HG02588 (cell line): ENCODE measurements at regions not wholly inside any gene's neighbourhood (a gene's known extent, or its start where the extent isn't known, plus 50 kb on each side); places are given as distances from the start of the nearest gene placed in this dataset.

Source experiments
- ATAC-seq: cut with Tn5 transposase; IDR thresholded peaks from one replicate; pipeline ENCODE4 v1.9.1; 2021; ENCODE audit warnings: mild to moderate bottlenecking, moderate library complexity; ENCODE audit not compliant: unreplicated experiment

DNA sequence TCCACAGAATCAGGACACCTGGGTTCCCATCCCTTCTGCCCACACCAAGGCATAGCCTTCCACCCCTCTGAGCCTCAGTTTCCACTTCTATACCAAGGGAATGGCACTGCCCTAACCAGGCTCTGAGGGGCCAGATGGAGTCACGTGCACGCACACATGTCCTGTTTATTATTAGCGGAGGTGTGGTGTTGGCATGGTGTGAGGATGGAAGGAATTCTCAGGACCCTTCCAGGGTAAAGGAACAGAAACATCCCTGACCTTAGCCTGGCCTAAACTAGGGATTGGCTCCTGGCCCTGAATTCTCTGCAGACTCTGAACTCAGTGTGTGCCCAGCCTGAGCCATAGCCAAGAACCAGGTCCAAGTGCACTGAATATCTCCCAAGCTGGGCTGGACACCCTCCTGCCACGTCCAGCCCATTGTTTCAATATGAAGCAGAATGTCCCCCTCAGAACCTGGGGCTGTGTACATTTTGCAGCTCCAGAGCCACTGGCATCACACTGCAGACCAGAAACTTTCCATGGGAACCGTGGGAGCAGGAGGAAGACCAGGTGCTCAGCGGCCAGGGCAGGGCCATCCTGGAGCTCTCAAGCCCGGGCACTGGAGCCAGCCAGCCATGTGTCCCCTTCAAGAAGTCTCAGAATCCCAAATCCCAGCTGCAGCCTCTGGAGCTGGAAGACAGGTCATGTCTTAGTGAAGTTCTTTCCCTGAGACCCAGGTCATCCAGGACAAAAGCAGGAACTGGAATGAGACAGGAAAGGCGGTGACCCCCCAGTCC is 208.4 kb downstream of the ANKRD60 start:
- ATAC-seq = no peak

GRCh38 chr20:58019027-58019849 is 209.2 kb downstream of the ANKRD60 start:
- ATAC-seq = no peak

GRCh38 chr20:58018590-58018989 is 209.9 kb downstream of the ANKRD60 start:
- no peak for ATAC-seq

GRCh38 chr20:58017970-58018530 is 210.4 kb downstream of the ANKRD60 start:
- no peak for ATAC-seq

- ATAC-seq = no peak
Measured at GRCh38 chr20:58017231-58017969, 211.1 kb downstream of the ANKRD60 start.

DNA sequence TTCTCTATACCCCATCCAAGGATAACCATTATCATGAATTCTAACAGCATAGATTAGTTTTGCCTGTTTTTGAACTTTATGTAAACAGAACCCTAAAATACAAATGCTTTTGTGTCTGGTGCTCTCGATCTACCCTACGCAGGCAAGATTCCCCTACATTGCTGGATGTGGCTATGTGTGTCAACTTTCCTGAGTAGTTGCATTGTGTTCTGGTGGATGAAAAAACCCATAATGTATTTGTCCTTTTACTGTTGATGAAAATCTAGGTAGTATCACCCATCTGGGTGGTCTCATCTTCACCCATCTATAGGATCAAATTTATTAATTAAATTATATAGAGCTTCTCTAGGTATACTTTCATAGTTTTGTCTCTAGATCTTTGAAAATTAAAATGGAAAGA is 211.7 kb downstream of the ANKRD60 start:
- ATAC-seq = no peak

DNA sequence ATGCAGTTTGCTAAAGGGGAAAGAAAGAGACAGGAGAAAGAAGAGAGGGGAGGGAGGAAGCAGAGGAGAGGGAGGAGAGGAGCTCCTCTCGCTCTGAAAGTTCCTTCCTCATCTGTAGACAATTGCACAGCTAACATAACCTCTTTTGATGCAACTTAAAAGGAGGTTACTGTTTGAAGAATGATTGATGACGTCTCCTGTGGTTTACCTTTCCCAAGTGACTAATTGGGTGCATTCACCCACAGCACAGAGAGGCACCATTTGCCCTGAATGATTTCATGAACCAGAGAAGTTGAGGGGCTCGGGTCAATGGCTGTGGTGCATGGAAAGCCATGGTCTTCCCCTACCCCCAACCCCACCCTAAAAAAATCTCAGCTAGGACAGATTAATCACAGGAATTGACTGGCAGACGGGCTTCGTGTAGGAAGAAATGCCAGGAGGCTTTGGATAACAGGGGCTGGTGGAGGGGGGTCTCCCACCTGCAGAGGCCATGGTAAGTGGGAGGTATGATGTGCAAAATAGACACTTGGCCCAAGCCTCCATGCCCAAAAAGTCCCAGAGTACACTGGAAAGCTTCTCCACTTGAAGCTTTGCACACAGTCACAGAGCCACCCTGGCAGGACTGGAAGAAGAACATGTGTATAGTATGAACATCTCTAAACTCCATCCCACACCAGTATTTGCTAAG is 213.7 kb downstream of the ANKRD60 start:
- no peak for ATAC-seq

DNA sequence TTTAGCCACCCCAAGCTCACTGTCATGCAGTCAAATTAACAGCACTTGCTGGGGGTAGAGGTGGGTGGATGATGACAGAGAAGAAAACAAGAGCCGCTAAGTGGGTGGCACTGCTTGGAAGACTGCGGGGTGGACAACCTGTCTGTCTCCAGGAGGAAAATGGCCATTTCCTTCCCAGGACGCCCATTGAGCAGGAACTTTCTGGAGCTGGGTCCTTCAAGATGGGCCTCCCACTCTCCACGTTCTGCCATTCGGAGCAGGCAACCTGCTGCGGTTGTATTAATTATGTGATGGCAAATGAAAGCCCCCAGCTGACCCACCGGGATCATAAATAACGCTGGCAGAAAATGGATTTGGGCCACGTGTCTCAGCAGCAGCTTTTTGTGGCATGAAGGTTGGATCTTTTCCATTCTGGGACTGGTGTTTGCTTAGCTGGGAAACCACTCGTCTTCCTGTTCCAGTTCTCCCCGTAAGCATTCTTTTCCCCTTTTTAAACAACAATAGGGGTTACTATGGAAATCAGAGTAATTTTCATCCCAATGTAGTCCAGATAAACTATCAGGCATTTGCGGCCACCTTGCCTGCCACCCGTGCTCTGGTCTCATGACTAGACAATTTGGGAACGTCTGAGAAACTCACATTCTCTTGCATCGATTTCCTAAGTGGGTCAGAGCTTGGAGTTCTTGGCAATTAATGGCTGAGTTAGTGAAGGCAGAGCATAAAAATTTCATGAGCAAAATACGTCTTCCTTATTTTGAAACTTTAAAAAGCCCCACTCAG is 215.5 kb downstream of the ANKRD60 start:
- no peak for ATAC-seq

- no peak for ATAC-seq
Measured at GRCh38 chr20:58011947-58012610, 216.4 kb downstream of the ANKRD60 start.

GRCh38 chr20:58011106-58011946 is 217.1 kb downstream of the ANKRD60 start:
- ATAC-seq = no peak

- no peak for ATAC-seq
Measured at GRCh38 chr20:58010666-58011065, 217.8 kb downstream of the ANKRD60 start.

DNA sequence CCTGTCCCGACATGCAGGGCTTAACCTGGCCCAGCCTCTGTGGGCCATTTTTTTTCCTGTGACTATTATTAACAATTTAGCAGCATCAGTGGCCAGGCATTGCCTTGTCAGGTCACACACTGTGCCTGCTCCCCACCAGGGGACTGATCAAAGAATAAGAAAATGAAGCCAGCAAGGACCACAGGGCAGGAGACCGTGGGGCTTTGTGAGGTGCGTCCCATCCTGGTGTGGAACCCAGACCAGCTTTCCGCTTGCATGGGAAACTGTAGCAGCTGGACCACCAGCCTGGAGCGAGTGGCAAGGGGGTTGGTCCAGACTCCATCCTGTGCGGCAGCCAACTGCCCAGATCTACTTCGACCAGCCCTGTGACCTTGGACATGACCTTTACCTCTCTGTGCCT is 218.3 kb downstream of the ANKRD60 start:
- ATAC-seq = no peak

DNA sequence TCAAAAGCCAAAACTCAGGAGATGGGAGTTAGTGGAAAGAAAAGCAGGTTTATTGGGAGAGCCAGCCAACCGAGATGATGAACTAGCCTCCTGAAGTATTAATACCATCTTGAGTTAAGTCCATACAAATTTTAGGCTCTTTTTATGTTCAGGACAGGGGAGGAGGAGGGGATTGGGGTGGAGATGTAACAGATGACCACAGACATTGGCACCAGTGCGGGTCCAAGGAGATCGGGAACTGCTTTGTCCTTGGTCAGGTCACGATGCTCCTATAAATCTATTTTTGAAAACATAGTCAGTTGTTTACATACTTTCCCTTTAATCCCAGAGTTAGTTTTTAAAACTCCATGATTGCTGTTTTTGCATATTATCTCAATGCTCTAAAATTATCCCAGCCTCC is 219.6 kb downstream of the ANKRD60 start:
- ATAC-seq = no peak

DNA sequence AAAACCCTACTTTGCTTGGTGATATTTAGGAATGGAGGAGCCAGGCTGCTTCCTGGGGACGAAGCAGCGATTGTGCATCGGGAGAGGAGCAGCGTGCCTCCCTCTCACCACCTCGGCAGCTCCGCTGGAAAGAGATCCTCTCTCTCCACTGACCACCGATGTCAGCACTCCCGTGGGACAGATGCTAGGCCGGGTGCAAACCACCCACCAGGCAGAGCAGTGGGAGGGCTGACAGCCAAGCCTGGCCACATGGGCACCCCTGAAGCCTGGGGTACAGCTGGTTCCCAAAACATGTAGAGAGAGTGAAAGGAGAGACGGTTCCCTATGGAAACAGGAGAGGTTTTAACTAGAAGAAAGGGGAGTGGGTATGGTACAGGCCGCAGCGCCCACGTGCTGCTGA is 220.0 kb downstream of the ANKRD60 start:
- no peak for ATAC-seq

DNA sequence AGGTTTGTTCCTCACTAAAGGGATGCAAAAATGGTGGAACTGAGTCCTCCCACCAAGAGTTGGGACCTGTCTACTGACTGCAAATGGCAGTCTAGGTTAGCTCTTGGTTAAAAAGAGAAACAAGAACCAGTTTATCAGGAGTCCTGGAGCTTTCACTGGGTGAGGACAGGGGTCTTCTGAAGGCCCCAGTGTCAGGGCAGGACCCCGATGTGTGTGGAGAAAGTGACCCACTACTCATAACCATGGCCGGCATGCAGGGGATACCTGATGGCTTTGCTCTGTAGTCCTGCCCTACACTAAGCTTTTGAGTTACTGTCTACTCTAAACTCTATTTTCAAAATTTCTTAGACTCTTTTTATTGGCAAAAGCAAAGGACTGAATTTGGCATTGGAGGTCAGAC is 220.5 kb downstream of the ANKRD60 start:
- no peak for ATAC-seq

- ATAC-seq = no peak
Measured at GRCh38 chr20:58006346-58007316, 221.8 kb downstream of the ANKRD60 start.
